Epithelial cell of prostate (primary cell): ENCODE measurements at regions not wholly inside any gene's neighbourhood (a gene's known extent, or its start where the extent isn't known, plus 50 kb on each side); places are given as distances from the start of the nearest gene placed in this dataset.

Experiments used
- DNase-seq: peaks from one replicate; pipeline ENCODE4 v3.0.0-alpha.2; 2011; ENCODE audit warnings: low read depth, low spot score
- H3K27ac ChIP-seq: fragments of 450-650 bp; 2 replicates; pipeline ENCODE4 v1.5.1; 2017; ENCODE audit warnings: mild to moderate bottlenecking

GRCh38 chr15:95375281-95375680 is 955.2 kb upstream of the NR2F2 start:
- no peak for DNase-seq

GRCh38 chr15:95377258-95377852 is 953.1 kb upstream of the NR2F2 start:
- H3K27ac ChIP-seq = no peak overlapping the region
- no peak for DNase-seq

More at GRCh38 chr15:95375281-95375680, 955.2 kb upstream of the NR2F2 start:
- H3K27ac ChIP-seq = no peak overlapping the region

GRCh38 chr15:95394186-95395067 is 936.1 kb upstream of the NR2F2 start:
- no peak for DNase-seq
- H3K27ac ChIP-seq = no peak overlapping the region

GRCh38 chr15:95400428-95400827 is 930.1 kb upstream of the NR2F2 start:
- no peak for DNase-seq
- H3K27ac ChIP-seq = no peak overlapping the region

- no peak overlapping the region for H3K27ac ChIP-seq
- DNase-seq = no peak
Observed at GRCh38 chr15:95401587-95401986, 928.9 kb upstream of the NR2F2 start.

- no peak overlapping the region for H3K27ac ChIP-seq
- no peak for DNase-seq
Observed at GRCh38 chr15:95405447-95405846, 925.1 kb upstream of the NR2F2 start.

GRCh38 chr15:95407534-95407933 is 923.0 kb upstream of the NR2F2 start:
- no peak overlapping the region for H3K27ac ChIP-seq
- no peak for DNase-seq

- H3K27ac ChIP-seq = no peak overlapping the region
- no peak for DNase-seq
Observed at GRCh38 chr15:95409211-95409610, 921.3 kb upstream of the NR2F2 start.

- no peak overlapping the region for H3K27ac ChIP-seq
Observed at GRCh38 chr15:95409626-95410310, 920.7 kb upstream of the NR2F2 start.

GRCh38 chr15:95410757-95411156 is 919.7 kb upstream of the NR2F2 start:
- DNase-seq = no peak

More at GRCh38 chr15:95409626-95410310, 920.7 kb upstream of the NR2F2 start:
- DNase-seq = no peak

GRCh38 chr15:95416576-95416975 is 913.9 kb upstream of the NR2F2 start:
- no peak for DNase-seq
- no peak overlapping the region for H3K27ac ChIP-seq

More at GRCh38 chr15:95410757-95411156, 919.7 kb upstream of the NR2F2 start:
- H3K27ac ChIP-seq = no peak overlapping the region

GRCh38 chr15:95417761-95418160 is 912.7 kb upstream of the NR2F2 start:
- H3K27ac ChIP-seq = no peak overlapping the region
- no peak for DNase-seq

GRCh38 chr15:95422255-95422654 is 908.2 kb upstream of the NR2F2 start:
- no peak overlapping the region for H3K27ac ChIP-seq
- no peak for DNase-seq

GRCh38 chr15:95425859-95426258 is 904.6 kb upstream of the NR2F2 start:
- no peak for DNase-seq

GRCh38 chr15:95429345-95429744 is 901.2 kb upstream of the NR2F2 start:
- no peak for DNase-seq
- H3K27ac ChIP-seq = no peak overlapping the region

More at GRCh38 chr15:95425859-95426258, 904.6 kb upstream of the NR2F2 start:
- H3K27ac ChIP-seq = no peak overlapping the region

GRCh38 chr15:95431518-95431917 is 899.0 kb upstream of the NR2F2 start:
- no peak overlapping the region for H3K27ac ChIP-seq
- no peak for DNase-seq

GRCh38 chr15:95432878-95433405 is 897.6 kb upstream of the NR2F2 start:
- no peak overlapping the region for H3K27ac ChIP-seq
- DNase-seq = no peak

GRCh38 chr15:95439922-95440376 is 890.6 kb upstream of the NR2F2 start:
- H3K27ac ChIP-seq = no peak overlapping the region
- DNase-seq = no peak

GRCh38 chr15:95440712-95441111 is 889.8 kb upstream of the NR2F2 start:
- H3K27ac ChIP-seq = no peak overlapping the region
- no peak for DNase-seq

- DNase-seq = no peak
- no peak overlapping the region for H3K27ac ChIP-seq
Observed at GRCh38 chr15:95442107-95442719, 888.3 kb upstream of the NR2F2 start.
